GM12878 (cell line): ENCODE measurements at regions not wholly inside any gene's neighbourhood (a gene's known extent, or its start where the extent isn't known, plus 50 kb on each side); places are given as distances from the start of the nearest gene placed in this dataset.

Source experiments
- ATAC-seq: fragments of 200-7000 bp; cut with Tn5 transposase; 3 replicates; pipeline ENCODE4 v1.9.1; 2020; ENCODE audit warnings: mild to moderate bottlenecking, moderate library complexity
- BruUV-seq: library from RNA; stranded (reverse); fragments of 400-500 nt; replicated peaks from 2 replicates; lab custom pipeline; 2021; lab: Mats Ljungman, UMichigan
- CTCF ChIA-PET: fragments of 300-600 bp; sonication (Branson Sonifier 250); formaldehyde crosslinking; extraction: SDS; loops from one replicate; lab custom pipeline; 2021; ENCODE audit warnings: inconsistent platforms; lab: Yijun Ruan, JAX
- POLR2A ChIA-PET: fragments of 350-600 bp; formaldehyde crosslinking; extraction: SDS; loops from one replicate; lab custom pipeline; 2021; ENCODE audit warnings: inconsistent platforms; lab: Charles Lee
- RAD21 ChIA-PET: fragments of 300-600 bp; sonication (Branson Sonifier 250); formaldehyde crosslinking; loops from one replicate; lab custom pipeline; 2023; ENCODE audit warnings: antibody characterized with exemption; ENCODE audit not compliant: unreplicated experiment; lab: Charles Lee
- SMC1A ChIA-PET: fragments of 300-600 bp; sonication (Branson Sonifier 250); formaldehyde crosslinking; loops from one replicate; lab custom pipeline; 2023; ENCODE audit not compliant: unreplicated experiment, uncharacterized antibody; lab: Charles Lee
- DNase-seq: peaks from one replicate; pipeline ENCODE4 v3.0.0-alpha.2; 2011; ENCODE audit warnings: low read depth, low spot score
- FAIRE-seq: peaks from 3 replicates; lab custom pipeline; 2011; peaks lifted over from hg19 to GRCh38; lab: Jason Lieb, UNC
- H2AFZ ChIP-seq: 2 replicates; pipeline ENCODE4 v1.6.0; 2011; ENCODE audit warnings: low read depth, low read length, control low read depth; ENCODE audit not compliant: control insufficient read depth
- H3K27ac ChIP-seq: 2 replicates; pipeline ENCODE4 v1.5.1; 2011; ENCODE audit warnings: control low read depth; ENCODE audit not compliant: control insufficient read depth, insufficient read depth
- H3K27me3 ChIP-seq, 2 experiments: replicated peaks in 1 of 2; 2 replicates each; pipeline versions ENCODE4 v1.6.0 to v1.6.1; 2011; ENCODE audit warnings: low read length in 1 of 2; ENCODE audit not compliant: control insufficient read depth in 2 of 2, insufficient read depth in 2 of 2
- H3K36me3 ChIP-seq, 2 experiments: 2 replicates each; pipeline ENCODE4 v1.5.1; 2011; ENCODE audit warnings: low read length in 1 of 2; ENCODE audit not compliant: control insufficient read depth in 2 of 2, insufficient read depth in 2 of 2
- H3K4me1 ChIP-seq: 2 replicates; pipeline ENCODE4 v1.6.1; 2011; ENCODE audit warnings: mild to moderate bottlenecking, low read length, moderate library complexity, mixed read lengths; ENCODE audit not compliant: control insufficient read depth, insufficient read depth
- H3K4me2 ChIP-seq: 2 replicates; pipeline ENCODE4 v1.6.0; 2011; ENCODE audit warnings: control low read depth; ENCODE audit not compliant: control insufficient read depth, insufficient read depth
- H3K4me3 ChIP-seq: fragments of 200-600 bp; sonication (generic); 2 replicates; pipeline ENCODE4 v1.5.1; 2016
- H3K79me2 ChIP-seq: 2 replicates; pipeline ENCODE4 v1.6.0; 2011; ENCODE audit warnings: low read length; ENCODE audit not compliant: control insufficient read depth, insufficient read depth
- H3K9ac ChIP-seq: 2 replicates; pipeline ENCODE4 v1.8.0; 2011; ENCODE audit warnings: low read length, control low read depth, mixed read lengths; ENCODE audit not compliant: control insufficient read depth, insufficient read depth
- H3K9me3 ChIP-seq: replicated peaks from 3 replicates; pipeline ENCODE4 v1.5.1; 2011; ENCODE audit warnings: mild to moderate bottlenecking, low read length; ENCODE audit not compliant: control insufficient read depth, insufficient read depth
- H4K20me1 ChIP-seq: 2 replicates; pipeline ENCODE4 v1.6.0; 2011; ENCODE audit not compliant: control insufficient read depth, insufficient read depth
- ETV6 ChIP-seq, 2 experiments: fragments of 450-650 bp in 1 of 2; IDR thresholded peaks in 1 of 2; conservative IDR thresholded peaks in 1 of 2; 2 replicates each; pipeline ENCODE4 v1.6.1; 2014; ENCODE audit warnings: antibody characterized with exemption in 1 of 2, borderline replicate concordance in 1 of 2, low read depth in 1 of 2, mild to moderate bottlenecking in 1 of 2, moderate library complexity in 1 of 2
- EZH2 ChIP-seq: IDR thresholded peaks from 2 replicates; pipeline ENCODE4 v1.6.1; 2012; ENCODE audit warnings: low read depth, mild to moderate bottlenecking, control low read depth, inconsistent platforms, low read length, borderline replicate concordance; ENCODE audit not compliant: control insufficient read depth
- GATAD2B ChIP-seq: fragments of 450-650 bp; conservative IDR thresholded peaks from 2 replicates; pipeline ENCODE4 v1.6.1; 2017; ENCODE audit warnings: low read depth, mild to moderate bottlenecking, moderate library complexity
- HDGF ChIP-seq: fragments of 450-650 bp; IDR thresholded peaks from 2 replicates; pipeline ENCODE4 v1.6.1; 2016; ENCODE audit warnings: antibody characterized with exemption
- NFXL1 ChIP-seq: fragments of 450-650 bp; IDR thresholded peaks from 2 replicates; pipeline ENCODE4 v1.6.1; 2017; ENCODE audit warnings: antibody characterized with exemption, mild to moderate bottlenecking, borderline replicate concordance
- NR2C1 ChIP-seq: fragments of 450-650 bp; IDR thresholded peaks from 2 replicates; pipeline ENCODE4 v1.6.1; 2017; ENCODE audit warnings: antibody characterized with exemption, mild to moderate bottlenecking, moderate library complexity
- POLR2AphosphoS2 ChIP-seq: IDR thresholded peaks from 2 replicates; pipeline ENCODE4 v1.6.1; 2011; ENCODE audit warnings: low read depth, mild to moderate bottlenecking, low read length, improper control_type of control experiment, moderate library complexity
- POLR2AphosphoS5 ChIP-seq: IDR thresholded peaks from 2 replicates; pipeline ENCODE4 v1.6.1; 2011; ENCODE audit warnings: mild to moderate bottlenecking, low read length, inconsistent platforms
- POU2F2 ChIP-seq: IDR thresholded peaks from 3 replicates; pipeline ENCODE4 v1.6.1; 2011; ENCODE audit warnings: low read depth, mild to moderate bottlenecking, low read length, borderline replicate concordance
- RB1 ChIP-seq: fragments of 450-650 bp; formaldehyde crosslinking; IDR thresholded peaks from 2 replicates; pipeline ENCODE4 v1.6.1; 2017; ENCODE audit warnings: mild to moderate bottlenecking, borderline replicate concordance
- SREBF2 ChIP-seq: IDR thresholded peaks from 2 replicates; pipeline ENCODE4 v1.6.1; 2012; ENCODE audit warnings: mild to moderate bottlenecking, low read length
- STAT3 ChIP-seq: IDR thresholded peaks from 2 replicates; pipeline ENCODE4 v1.6.1; 2011; ENCODE audit warnings: low read depth, low read length, improper control_type of control experiment
- TCF3 ChIP-seq: IDR thresholded peaks from 2 replicates; pipeline ENCODE4 v1.6.1; 2012; ENCODE audit warnings: low read depth, mild to moderate bottlenecking, low read length, borderline replicate concordance; ENCODE audit not compliant: insufficient read depth
- WRNIP1 ChIP-seq: IDR thresholded peaks from 2 replicates; pipeline ENCODE4 v1.6.1; 2011; ENCODE audit warnings: low read depth, low read length, improper control_type of control experiment, borderline replicate concordance
- YBX1 ChIP-seq: fragments of 450-650 bp; IDR thresholded peaks from 2 replicates; pipeline ENCODE4 v1.6.1; 2016; ENCODE audit warnings: antibody characterized with exemption
- WGBS: methylation state at CpG from one replicate; pipeline ENCODE4 v1.1.6; 2016; ENCODE audit warnings: low lambda C conversion rate; ENCODE audit not compliant: insufficient replicate concordance, insufficient coverage; ENCODE audit errors: missing lambda C conversion rate; 5-methylcytosine and 5-hydroxymethylcytosine counted together
- in situ Hi-C: fragments of 300-500 bp; cut with MboI; formaldehyde crosslinking; loops from 9 replicates; pipeline ENCODE4 v1.14.3; 2018; ENCODE audit warnings: mixed read lengths
- intact Hi-C: fragments of 100-400 bp; cut with micrococcal nuclease; formaldehyde crosslinking; loops from one replicate; pipeline ENCODE4 v1.14.2; 2022; ENCODE audit not compliant: unreplicated experiment
- TF ChIP-seq, protein P1 (sequence below): fragments of 450-650 bp; formaldehyde crosslinking; IDR thresholded peaks from 2 replicates; pipeline ENCODE4 v1.4.0; 2020; ENCODE audit warnings: mild to moderate bottlenecking, moderate library complexity
- TF ChIP-seq, protein P2 (sequence below): IDR thresholded peaks from 2 replicates; pipeline ENCODE4 v1.6.1; 2012; ENCODE audit warnings: low read depth, low read length, improper control_type of control experiment
- TF ChIP-seq, protein P3 (sequence below): IDR thresholded peaks from 2 replicates; pipeline ENCODE4 v1.6.1; 2011; ENCODE audit warnings: low read depth, mild to moderate bottlenecking, low read length, moderate library complexity, borderline replicate concordance; ENCODE audit errors: extremely low read depth

DNA sequence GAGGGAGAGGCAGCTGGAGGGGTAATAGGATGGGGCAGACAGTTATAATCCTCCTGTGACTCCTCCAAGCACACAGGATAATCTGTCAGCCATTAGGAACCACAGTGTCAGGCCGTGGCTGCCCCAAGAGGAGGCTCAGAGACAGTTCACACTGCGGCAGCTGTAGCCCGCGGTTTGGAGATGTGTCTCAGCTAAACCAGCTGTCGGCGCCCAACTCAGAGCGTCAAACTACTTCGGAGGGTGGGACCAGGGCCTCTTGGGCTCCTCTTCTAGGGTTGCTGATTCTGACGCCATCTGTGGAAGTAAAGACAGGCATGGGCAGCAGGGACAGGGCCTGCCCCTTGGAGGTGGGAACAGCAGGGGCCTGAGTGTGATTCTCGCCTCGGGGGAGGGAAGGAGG lies 309.8 kb downstream of the CDC5L start:
- H3K79me2 ChIP-seq = no peaks in the 10 kb centered on the region
- WGBS = 73% methylated on average over 11 of the region's 11 CpGs
- FAIRE-seq (no peak), ATAC-seq (no peak), DNase-seq (no peak)
- in situ Hi-C loops (no loop called here), intact Hi-C loops (no loop called here)
- CTCF ChIA-PET = no interaction called here
- no peak overlapping the region for H3K9ac ChIP-seq
- BruUV-seq = no TSS peak
- RAD21 ChIA-PET = interaction anchor here (1.0 kb wide), 1 partner anchor 222 kb away, joined by 3 read pairs; no protein-coding TSS in a partner anchor
- no peaks in the 10 kb centered on the region for H4K20me1 ChIP-seq
- no peak overlapping the region for H3K4me3 ChIP-seq
- no peaks in the 10 kb centered on the region for H3K27me3 ChIP-seq
- H3K4me1 ChIP-seq = no peaks in the 10 kb centered on the region
- POLR2A ChIA-PET = no interaction called here
- H3K36me3 ChIP-seq = no peaks in the 10 kb centered on the region
- no peak overlapping the region for H3K4me2 ChIP-seq
- H3K9me3 ChIP-seq = no peaks in the 10 kb centered on the region; the same call in 2 of the 3 replicates
- no peak overlapping the region for H3K27ac ChIP-seq
- no peak overlapping the region for H2AFZ ChIP-seq
- SMC1A ChIA-PET = no interaction called here
- TF ChIP-seq NFXL1 (no peak), POLR2AphosphoS2 (no peak), TCF3 (no peak), SREBF2 (no peak), YBX1 (no peak), WRNIP1 (no peak), RB1 (no peak), HDGF (no peak), EZH2 (no peak), NR2C1 (no peak), ETV6 (conservative IDR thresholded peaks at IDR 0.05 in 1 of 2, IDR thresholded peaks at IDR 0.05 in 1 of 2; ENCODE audit: borderline replicate concordance in 1 of 2, low read depth in 1 of 2) (no peak), GATAD2B (no peak), POU2F2 (no peak), POLR2AphosphoS5 (no peak), STAT3 (no peak)
- TF ChIP-seq, protein P1, sequence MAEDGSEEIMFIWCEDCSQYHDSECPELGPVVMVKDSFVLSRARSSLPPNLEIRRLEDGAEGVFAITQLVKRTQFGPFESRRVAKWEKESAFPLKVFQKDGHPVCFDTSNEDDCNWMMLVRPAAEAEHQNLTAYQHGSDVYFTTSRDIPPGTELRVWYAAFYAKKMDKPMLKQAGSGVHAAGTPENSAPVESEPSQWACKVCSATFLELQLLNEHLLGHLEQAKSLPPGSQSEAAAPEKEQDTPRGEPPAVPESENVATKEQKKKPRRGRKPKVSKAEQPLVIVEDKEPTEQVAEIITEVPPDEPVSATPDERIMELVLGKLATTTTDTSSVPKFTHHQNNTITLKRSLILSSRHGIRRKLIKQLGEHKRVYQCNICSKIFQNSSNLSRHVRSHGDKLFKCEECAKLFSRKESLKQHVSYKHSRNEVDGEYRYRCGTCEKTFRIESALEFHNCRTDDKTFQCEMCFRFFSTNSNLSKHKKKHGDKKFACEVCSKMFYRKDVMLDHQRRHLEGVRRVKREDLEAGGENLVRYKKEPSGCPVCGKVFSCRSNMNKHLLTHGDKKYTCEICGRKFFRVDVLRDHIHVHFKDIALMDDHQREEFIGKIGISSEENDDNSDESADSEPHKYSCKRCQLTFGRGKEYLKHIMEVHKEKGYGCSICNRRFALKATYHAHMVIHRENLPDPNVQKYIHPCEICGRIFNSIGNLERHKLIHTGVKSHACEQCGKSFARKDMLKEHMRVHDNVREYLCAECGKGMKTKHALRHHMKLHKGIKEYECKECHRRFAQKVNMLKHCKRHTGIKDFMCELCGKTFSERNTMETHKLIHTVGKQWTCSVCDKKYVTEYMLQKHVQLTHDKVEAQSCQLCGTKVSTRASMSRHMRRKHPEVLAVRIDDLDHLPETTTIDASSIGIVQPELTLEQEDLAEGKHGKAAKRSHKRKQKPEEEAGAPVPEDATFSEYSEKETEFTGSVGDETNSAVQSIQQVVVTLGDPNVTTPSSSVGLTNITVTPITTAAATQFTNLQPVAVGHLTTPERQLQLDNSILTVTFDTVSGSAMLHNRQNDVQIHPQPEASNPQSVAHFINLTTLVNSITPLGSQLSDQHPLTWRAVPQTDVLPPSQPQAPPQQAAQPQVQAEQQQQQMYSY (CRISPR knock-in tag) = no peak
- TF ChIP-seq, protein P2, sequence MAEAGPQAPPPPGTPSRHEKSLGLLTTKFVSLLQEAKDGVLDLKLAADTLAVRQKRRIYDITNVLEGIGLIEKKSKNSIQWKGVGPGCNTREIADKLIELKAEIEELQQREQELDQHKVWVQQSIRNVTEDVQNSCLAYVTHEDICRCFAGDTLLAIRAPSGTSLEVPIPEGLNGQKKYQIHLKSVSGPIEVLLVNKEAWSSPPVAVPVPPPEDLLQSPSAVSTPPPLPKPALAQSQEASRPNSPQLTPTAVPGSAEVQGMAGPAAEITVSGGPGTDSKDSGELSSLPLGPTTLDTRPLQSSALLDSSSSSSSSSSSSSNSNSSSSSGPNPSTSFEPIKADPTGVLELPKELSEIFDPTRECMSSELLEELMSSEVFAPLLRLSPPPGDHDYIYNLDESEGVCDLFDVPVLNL = no peak
- TF ChIP-seq, protein P3, sequence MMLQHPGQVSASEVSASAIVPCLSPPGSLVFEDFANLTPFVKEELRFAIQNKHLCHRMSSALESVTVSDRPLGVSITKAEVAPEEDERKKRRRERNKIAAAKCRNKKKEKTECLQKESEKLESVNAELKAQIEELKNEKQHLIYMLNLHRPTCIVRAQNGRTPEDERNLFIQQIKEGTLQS = no peak
